H1 (cell line): ENCODE measurements at regions not wholly inside any gene's neighbourhood (a gene's known extent, or its start where the extent isn't known, plus 50 kb on each side); places are given as distances from the start of the nearest gene placed in this dataset.

Experiments
- CHD7 ChIP-seq: fragments of 300-600 bp; sonication (generic); IDR thresholded peaks from 2 replicates; pipeline ENCODE4 v1.7.1; 2012; ENCODE audit warnings: low read length, moderate library complexity, mild to moderate bottlenecking, inconsistent platforms; ENCODE audit not compliant: insufficient replicate concordance
- CTBP2 ChIP-seq: IDR thresholded peaks from 2 replicates; pipeline ENCODE4 v1.7.0; 2011; ENCODE audit warnings: borderline replicate concordance, mild to moderate bottlenecking, moderate library complexity, mixed read lengths, low read length; ENCODE audit not compliant: insufficient read depth, insufficient read length
- EP300 ChIP-seq, 2 experiments: IDR thresholded peaks; 1 replicate in 1 of 2; 2 replicates in 1 of 2; pipeline ENCODE4 v1.6.1; 2011 to 2012; ENCODE audit warnings: low read depth in 2 of 2, low read length in 2 of 2, mild to moderate bottlenecking in 2 of 2, borderline replicate concordance in 1 of 2, inconsistent platforms in 1 of 2, moderate library complexity in 1 of 2
- FOSL1 ChIP-seq: IDR thresholded peaks from 2 replicates; pipeline ENCODE4 v1.6.1; 2011; ENCODE audit warnings: mild to moderate bottlenecking, low read depth, low read length, moderate library complexity; ENCODE audit not compliant: insufficient read depth
- SRF ChIP-seq: IDR thresholded peaks from 2 replicates; pipeline ENCODE4 v1.6.1; 2011; ENCODE audit warnings: mild to moderate bottlenecking, low read depth, low read length, moderate library complexity
- YY1 ChIP-seq: IDR thresholded peaks from 2 replicates; pipeline ENCODE4 v1.6.1; 2011; ENCODE audit warnings: low read depth, mild to moderate bottlenecking, low read length

GRCh38 chr11:130533871-130534270 is 85.4 kb downstream of the ADAMTS15 start (continued):
- TF ChIP-seq CHD7 (no peak), SRF (no peak), FOSL1 (no peak), EP300 (IDR thresholded peaks at IDR 0.05; ENCODE audit: borderline replicate concordance in 1 of 2, low read depth in 2 of 2, low read length in 2 of 2) (no peak), CTBP2 (no peak), YY1 (no peak)
